Calu3 (cell line): ENCODE measurements at regions not wholly inside any gene's neighbourhood (a gene's known extent, or its start where the extent isn't known, plus 50 kb on each side); places are given as distances from the start of the nearest gene placed in this dataset.

Source experiments
- BruUV-seq: library from RNA; stranded (reverse); fragments of 400-500 nt; replicated peaks from 2 replicates; lab custom pipeline; 2021; lab: Mats Ljungman, UMichigan
- CTCF ChIA-PET: fragments of 300-600 bp; sonication (Branson Sonifier 250); formaldehyde crosslinking; loops from one replicate; lab custom pipeline; 2022; ENCODE audit warnings: antibody characterized with exemption; lab: Charles Lee
- DNase-seq: peaks from one replicate; pipeline ENCODE4 v3.0.0; 2022
- H3K27ac Mint-ChIP-seq: one replicate; pipeline ENCODE4 v1.8.0; 2022; ENCODE audit warnings: mixed read lengths; ENCODE audit not compliant: unreplicated experiment
- H3K27me3 Mint-ChIP-seq: one replicate; pipeline ENCODE4 v1.8.0; 2022; ENCODE audit warnings: mixed read lengths; ENCODE audit not compliant: unreplicated experiment
- H3K36me3 Mint-ChIP-seq: one replicate; pipeline ENCODE4 v1.8.0; 2022; ENCODE audit warnings: mild to moderate bottlenecking, moderate library complexity, mixed read lengths; ENCODE audit not compliant: insufficient read depth, unreplicated experiment
- H3K4me1 Mint-ChIP-seq: one replicate; pipeline ENCODE4 v1.8.0; 2022; ENCODE audit warnings: mild to moderate bottlenecking, low read depth, mixed read lengths; ENCODE audit not compliant: unreplicated experiment
- H3K4me3 Mint-ChIP-seq: one replicate; pipeline ENCODE4 v1.8.0; 2022; ENCODE audit warnings: mild to moderate bottlenecking, low read depth, moderate library complexity, mixed read lengths; ENCODE audit not compliant: unreplicated experiment
- H3K9me3 Mint-ChIP-seq: one replicate; pipeline ENCODE4 v1.8.0; 2022; ENCODE audit warnings: low read depth, mixed read lengths; ENCODE audit not compliant: unreplicated experiment
- intact Hi-C: fragments of 100-400 bp; cut with micrococcal nuclease; formaldehyde crosslinking; loops from one replicate; pipeline ENCODE4 v1.10.0; 2022; ENCODE audit not compliant: unreplicated experiment
- TF ChIP-seq, protein P1 (sequence below): fragments of 200-600 bp; IDR thresholded peaks from one replicate; pipeline ENCODE4 v1.8.0; 2022; ENCODE audit warnings: antibody characterized with exemption; ENCODE audit not compliant: unreplicated experiment

DNA sequence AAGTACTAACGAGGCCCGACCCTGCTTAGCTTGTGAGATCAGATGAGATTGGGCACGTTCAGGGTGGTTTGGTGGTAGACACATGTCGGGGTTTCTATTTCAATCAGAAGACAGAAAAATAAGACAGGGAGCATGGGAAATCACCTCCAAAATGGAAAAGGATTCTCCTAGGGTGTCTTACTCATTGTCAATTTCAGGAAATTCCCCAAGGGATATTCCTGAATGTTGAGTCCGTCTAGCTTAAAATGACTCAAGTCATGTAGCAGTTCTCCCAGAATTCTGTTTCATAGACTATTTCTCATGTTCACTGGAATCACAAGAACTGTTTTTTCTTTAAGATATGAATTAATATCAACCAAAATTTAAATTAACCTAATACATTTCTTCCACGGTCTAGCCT is 380.1 kb downstream of the EFNB2 start:
- CTCF ChIA-PET, result interaction anchor here (0.6 kb wide), 1 partner anchor 86 kb away, joined by 5 read pairs; no protein-coding TSS in a partner anchor
- peaks cover 22% of the 10 kb centered on the region for H3K4me1 Mint-ChIP-seq
- intact Hi-C loops, result no loop called here

DNA sequence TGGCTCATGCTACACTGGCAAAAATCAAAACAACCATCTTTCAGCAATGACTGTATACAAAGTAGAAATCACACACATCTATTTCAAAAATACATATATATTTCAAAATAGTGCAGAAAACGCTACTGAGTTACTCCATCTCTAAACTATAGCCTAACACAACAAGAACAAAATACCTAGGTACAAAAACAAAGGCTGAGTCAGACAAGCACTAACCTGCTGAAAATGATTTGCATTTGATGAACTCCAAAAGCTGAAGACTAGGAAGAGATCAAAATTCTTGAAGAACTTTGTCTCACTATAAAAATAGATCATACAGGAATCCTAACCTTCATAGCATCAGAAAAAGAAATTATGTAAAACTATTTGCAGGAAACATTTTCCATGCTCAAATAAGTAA is 381.6 kb downstream of the EFNB2 start:
- Mint-ChIP-seq H3K27ac (no peak overlapping the region), H3K4me1 (peaks cover 22% of the 10 kb centered on the region), H3K4me3 (no peak overlapping the region), H3K9me3 (no peaks in the 10 kb centered on the region), H3K27me3 (no peaks in the 10 kb centered on the region), H3K36me3 (no peaks in the 10 kb centered on the region)
- intact Hi-C loops, result no loop called here
- BruUV-seq, result no TSS peak
- CTCF ChIA-PET, result no interaction called here
- DNase-seq, result no peak
- TF ChIP-seq, protein P1, sequence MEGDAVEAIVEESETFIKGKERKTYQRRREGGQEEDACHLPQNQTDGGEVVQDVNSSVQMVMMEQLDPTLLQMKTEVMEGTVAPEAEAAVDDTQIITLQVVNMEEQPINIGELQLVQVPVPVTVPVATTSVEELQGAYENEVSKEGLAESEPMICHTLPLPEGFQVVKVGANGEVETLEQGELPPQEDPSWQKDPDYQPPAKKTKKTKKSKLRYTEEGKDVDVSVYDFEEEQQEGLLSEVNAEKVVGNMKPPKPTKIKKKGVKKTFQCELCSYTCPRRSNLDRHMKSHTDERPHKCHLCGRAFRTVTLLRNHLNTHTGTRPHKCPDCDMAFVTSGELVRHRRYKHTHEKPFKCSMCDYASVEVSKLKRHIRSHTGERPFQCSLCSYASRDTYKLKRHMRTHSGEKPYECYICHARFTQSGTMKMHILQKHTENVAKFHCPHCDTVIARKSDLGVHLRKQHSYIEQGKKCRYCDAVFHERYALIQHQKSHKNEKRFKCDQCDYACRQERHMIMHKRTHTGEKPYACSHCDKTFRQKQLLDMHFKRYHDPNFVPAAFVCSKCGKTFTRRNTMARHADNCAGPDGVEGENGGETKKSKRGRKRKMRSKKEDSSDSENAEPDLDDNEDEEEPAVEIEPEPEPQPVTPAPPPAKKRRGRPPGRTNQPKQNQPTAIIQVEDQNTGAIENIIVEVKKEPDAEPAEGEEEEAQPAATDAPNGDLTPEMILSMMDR, result no peak

More for the DNA sequence above, 380.1 kb downstream of the EFNB2 start:
- no peaks in the 10 kb centered on the region for H3K36me3 Mint-ChIP-seq
- DNase-seq, result no peak
- no peaks in the 10 kb centered on the region for H3K27me3 Mint-ChIP-seq
- TF ChIP-seq, protein P1, result no peak
- H3K4me3 Mint-ChIP-seq, result no peak overlapping the region
- H3K27ac Mint-ChIP-seq, result no peak overlapping the region
- BruUV-seq, result no TSS peak
- H3K9me3 Mint-ChIP-seq, result no peaks in the 10 kb centered on the region

DNA sequence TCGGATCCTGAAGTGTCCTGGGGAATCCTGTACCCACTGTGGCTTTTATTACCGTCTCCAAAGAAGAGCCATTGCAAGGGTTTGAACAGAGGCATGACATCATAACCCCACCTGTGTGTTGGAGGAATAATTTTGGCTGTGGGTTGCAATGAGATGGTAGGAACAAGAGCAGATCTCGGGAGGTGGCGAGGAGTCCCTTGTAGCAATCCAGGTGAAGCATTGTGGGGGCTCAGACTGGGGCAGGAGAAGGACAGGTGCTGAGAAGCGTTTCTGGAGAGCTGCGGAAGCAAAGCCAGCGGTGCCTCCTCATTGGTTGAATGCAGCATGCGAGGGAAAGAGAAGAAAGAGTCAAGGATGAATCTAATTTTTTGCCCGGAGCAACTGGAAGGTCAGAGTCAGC is 382.4 kb downstream of the EFNB2 start:
- TF ChIP-seq, protein P1, result no peak
- Mint-ChIP-seq H3K27ac (peak overlapping the region; percentile 27), H3K36me3 (no peaks in the 10 kb centered on the region), H3K4me3 (no peak overlapping the region), H3K9me3 (no peaks in the 10 kb centered on the region), H3K4me1 (peaks cover 22% of the 10 kb centered on the region), H3K27me3 (no peaks in the 10 kb centered on the region)
- DNase-seq, result no peak
- CTCF ChIA-PET, result no interaction called here
- intact Hi-C loops, result no loop called here
- BruUV-seq, result no TSS peak

DNA sequence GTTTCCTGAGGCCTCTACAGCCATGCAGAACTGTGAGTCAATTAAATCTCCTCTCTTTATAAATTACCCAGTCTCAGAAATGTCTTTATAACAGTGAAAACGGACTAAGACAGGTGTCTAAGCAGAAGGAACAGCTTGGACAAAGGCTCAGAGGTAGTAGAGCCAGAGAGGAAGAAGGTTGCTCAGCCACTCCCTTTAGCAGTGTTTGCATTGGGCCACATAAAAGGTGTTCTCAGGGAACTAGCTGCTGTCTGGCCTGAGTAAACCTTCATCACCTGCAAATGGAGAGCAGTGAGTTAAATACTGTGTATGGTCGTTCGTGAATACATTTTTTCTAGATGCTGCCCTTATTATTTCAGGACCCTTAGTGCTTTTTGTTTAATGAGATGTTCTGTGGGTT is 383.4 kb downstream of the EFNB2 start:
- Mint-ChIP-seq H3K36me3 (no peaks in the 10 kb centered on the region), H3K4me1 (peaks cover 22% of the 10 kb centered on the region), H3K27ac (peak overlapping the region; percentile 78), H3K9me3 (no peaks in the 10 kb centered on the region), H3K4me3 (no peak overlapping the region), H3K27me3 (no peaks in the 10 kb centered on the region)
- CTCF ChIA-PET, result no interaction called here
- BruUV-seq, result no TSS peak
- TF ChIP-seq, protein P1, result no peak
- no peak for DNase-seq
- intact Hi-C loops, result no loop called here
